SH-SY5Y (cell line): ENCODE measurements at regions not wholly inside any gene's neighbourhood (a gene's known extent, or its start where the extent isn't known, plus 50 kb on each side); places are given as distances from the start of the nearest gene placed in this dataset.

ENCODE experiments used
- GATA2 ChIP-seq: IDR thresholded peaks from 2 replicates; pipeline ENCODE4 v1.6.1; 2011; ENCODE audit warnings: mild to moderate bottlenecking, low read depth, low read length
- GATA3 ChIP-seq: IDR thresholded peaks from 2 replicates; pipeline ENCODE4 v1.6.1; 2011; ENCODE audit warnings: low read depth, mild to moderate bottlenecking, low read length, moderate library complexity

DNA sequence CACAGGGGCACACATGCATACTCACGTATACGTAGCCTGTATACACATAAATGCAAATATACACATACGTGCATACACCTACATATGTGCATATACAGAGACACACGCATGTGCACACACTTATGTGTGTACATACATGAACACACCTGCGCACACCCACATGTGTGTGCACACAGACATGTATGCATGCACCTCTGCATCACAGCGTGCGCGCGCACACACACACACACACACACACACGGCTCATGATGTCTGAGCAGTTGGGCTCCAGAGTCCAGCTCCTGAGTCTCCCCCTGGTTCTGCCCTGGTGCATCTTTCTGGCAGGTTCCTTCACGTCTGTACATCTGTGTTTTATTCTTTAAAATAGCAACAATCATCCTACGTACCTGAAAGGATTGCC lies 600.5 kb downstream of the NPHP4 start:
- TF ChIP-seq GATA3 (no peak), GATA2 (no peak)
